HG02623 (cell line): ENCODE measurements at regions not wholly inside any gene's neighbourhood (a gene's known extent, or its start where the extent isn't known, plus 50 kb on each side); places are given as distances from the start of the nearest gene placed in this dataset.
"Not testable (repeated sequence)": the region's sequence is repeated elsewhere in the genome, so short reads cannot be mapped to it uniquely, and the experiment has no call there.

Source experiments
- ATAC-seq: cut with Tn5 transposase; IDR thresholded peaks from one replicate; pipeline ENCODE4 v1.9.1; 2021; ENCODE audit warnings: moderate library complexity; ENCODE audit not compliant: unreplicated experiment

DNA sequence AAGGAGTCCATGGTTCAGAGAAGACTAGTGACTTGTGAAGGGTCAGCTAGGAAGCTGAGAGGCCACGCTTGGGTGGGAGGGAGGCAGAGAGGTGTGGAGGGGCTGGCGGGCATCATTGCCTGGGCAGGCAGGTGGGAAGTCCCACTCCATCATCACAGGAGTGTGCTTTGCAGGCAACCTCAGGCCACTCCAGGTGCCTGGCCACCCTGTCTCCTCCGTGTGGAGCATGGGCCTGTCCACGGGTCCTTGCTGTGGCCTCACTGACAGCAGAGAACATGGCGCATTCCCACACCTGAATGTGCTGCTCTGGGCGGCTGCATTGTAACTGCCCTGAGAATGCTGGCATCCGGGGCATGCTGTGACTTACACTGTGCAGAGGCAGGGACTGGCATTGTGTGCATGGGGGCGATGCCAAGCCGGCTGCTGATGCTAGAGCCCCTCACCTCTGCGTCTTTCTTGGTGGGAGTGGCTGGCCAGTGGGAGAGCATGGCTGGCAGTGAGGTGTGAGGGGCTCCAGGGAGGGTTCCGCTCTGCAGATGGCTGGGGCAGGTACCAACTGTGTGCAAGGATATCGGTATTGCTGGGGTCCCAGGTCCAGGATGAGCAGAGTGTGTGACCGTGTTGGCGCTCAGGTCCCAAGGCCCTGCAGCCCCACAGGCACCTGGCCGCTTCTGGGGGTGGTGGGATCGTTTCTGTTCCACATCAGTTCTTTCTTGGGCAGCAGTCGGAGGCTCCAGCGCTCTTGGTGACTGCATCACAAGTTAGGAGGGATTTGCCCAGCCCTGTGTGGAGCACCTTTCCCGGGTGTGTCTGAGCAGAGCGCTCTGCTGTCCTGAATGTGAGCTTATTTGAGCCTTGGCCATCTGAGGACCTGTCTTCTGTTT, 94.8 kb downstream of the NPIPB11 start:
- no peak for ATAC-seq

- ATAC-seq, result no peak
Observed at GRCh38 chr16:29310852-29311314, 95.6 kb downstream of the NPIPB11 start.

- not testable (repeated sequence) for ATAC-seq
Observed at GRCh38 chr16:29310243-29310642, 96.3 kb downstream of the NPIPB11 start.

DNA sequence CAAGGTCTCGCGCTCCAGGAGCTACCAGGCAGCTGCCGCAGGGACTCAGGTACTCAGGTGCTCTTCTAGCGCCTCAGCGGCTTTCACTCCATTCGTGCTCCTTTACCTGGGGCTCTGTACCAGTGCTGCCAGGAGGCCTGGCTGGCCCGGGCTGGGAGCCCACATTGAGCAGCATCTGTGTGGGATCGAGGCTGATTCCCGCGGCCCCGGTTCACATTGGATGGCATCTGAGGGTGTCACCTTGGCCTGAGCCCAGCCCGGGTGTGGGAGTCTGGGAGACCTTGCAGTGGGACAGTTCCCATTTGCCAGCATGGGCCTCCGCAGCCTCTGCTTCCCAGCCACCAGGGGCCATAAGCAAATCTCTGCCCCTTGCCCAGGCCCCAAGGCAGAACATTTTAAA, 96.9 kb downstream of the NPIPB11 start:
- not testable (repeated sequence) for ATAC-seq

- no peak for ATAC-seq
Observed at GRCh38 chr16:29308644-29309546, 97.6 kb downstream of the NPIPB11 start.

GRCh38 chr16:29307598-29308507, 98.7 kb downstream of the NPIPB11 start:
- no peak for ATAC-seq

GRCh38 chr16:29306943-29307597, 99.4 kb downstream of the NPIPB11 start:
- no peak for ATAC-seq

GRCh38 chr16:29306201-29306600, 100.3 kb downstream of the NPIPB11 start:
- no peak for ATAC-seq

DNA sequence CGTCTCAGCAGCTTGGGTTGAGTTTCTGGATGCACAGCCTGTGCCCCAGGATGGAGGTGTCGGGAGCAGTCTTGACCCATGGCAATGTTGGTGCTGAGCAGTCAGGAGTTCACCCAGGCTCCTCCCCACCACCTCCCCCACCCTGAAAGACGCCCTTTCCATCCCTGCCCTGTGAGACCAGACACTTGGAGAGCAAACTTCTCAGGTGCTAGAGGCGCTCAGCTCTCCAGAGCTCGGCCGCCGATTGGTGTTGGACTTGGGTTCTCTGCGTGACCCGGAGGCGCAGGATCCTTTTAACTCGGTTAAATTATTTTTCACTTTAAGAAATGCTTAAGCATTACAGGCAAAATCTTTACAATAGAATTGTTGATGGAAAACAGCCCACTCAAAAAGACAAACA, 101.5 kb downstream of the NPIPB11 start:
- not testable (repeated sequence) for ATAC-seq

DNA sequence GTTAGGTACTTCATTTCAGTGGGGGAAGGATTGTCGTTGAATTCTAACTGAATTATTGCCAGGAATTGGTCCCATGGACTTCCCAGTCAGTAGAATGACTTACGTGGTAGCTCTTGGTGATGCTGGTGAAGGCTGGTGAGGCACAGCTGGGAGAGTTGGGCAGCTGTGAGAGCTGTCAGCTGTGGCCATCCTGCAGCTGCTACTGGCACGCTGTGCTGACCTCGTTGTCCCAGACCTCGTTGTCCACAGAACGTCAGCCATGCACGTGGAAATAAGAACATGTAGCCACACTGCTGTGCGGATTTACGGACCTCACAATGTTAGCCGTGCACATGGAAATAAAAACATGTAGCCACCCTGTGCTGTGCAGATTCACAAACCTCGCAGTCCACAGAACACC, 102.3 kb downstream of the NPIPB11 start:
- ATAC-seq, result no peak

- no peak for ATAC-seq
Observed at GRCh38 chr16:29303520-29303919, 103.0 kb downstream of the NPIPB11 start.

- no peak for ATAC-seq
Observed at GRCh38 chr16:29302976-29303375, 103.5 kb downstream of the NPIPB11 start.

- not testable (repeated sequence) for ATAC-seq
Observed at GRCh38 chr16:29302433-29302832, 104.1 kb downstream of the NPIPB11 start.

- not testable (repeated sequence) for ATAC-seq
Observed at GRCh38 chr16:29301662-29302285, 104.7 kb downstream of the NPIPB11 start.

GRCh38 chr16:29300541-29301535, 105.7 kb downstream of the NPIPB11 start:
- not testable (repeated sequence) for ATAC-seq

DNA sequence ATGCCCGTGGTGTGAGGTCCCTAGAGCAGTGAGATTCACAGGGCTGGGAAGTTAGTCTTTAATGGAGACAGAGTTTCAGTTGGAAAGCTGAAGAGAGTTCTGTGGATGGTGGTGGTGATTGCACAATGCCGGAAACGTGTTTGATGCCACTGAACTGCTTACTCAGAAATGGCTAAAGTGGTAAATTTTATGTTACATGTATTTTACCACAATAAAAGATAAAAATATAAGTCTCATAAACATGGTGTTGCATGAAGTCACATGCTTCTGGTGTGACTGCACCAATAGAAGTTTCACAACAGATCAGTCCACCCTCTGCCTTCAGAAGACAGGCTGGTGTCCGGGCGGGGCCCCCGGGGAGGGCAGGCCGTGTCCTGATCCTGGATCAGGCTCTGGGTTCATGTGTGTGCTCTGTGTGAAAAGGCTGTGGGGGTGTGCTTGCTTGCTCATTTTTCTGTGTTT, 106.5 kb downstream of the NPIPB11 start:
- not testable (repeated sequence) for ATAC-seq

DNA sequence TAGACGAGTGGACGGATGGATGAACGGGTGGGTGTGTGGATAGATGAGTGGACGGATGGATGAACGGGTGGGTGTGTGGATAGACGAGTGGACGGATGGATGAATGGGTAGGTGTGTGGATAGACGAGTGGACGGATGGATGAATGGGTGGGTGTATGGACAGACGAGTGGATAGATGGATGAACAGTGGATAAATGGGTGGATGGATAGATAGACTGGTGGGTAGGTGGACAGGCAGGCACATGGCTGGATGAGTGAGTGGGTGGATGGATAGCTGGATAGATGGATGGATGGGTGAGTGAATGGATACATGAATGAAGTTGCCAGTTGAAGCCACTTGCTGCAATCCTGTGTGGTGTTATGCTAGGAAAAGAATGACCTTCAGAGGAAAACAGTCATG, 107.5 kb downstream of the NPIPB11 start:
- ATAC-seq, result not testable (repeated sequence)

- ATAC-seq, result not testable (repeated sequence)
Observed at GRCh38 chr16:29298307-29298706, 108.2 kb downstream of the NPIPB11 start.
